GM04503 (cell line): ENCODE measurements at regions not wholly inside any gene's neighbourhood (a gene's known extent, or its start where the extent isn't known, plus 50 kb on each side); places are given as distances from the start of the nearest gene placed in this dataset.

Source experiments
- DNase-seq: peaks from one replicate; pipeline ENCODE4 v3.0.0-alpha.2; 2012; ENCODE audit warnings: low read depth

DNA sequence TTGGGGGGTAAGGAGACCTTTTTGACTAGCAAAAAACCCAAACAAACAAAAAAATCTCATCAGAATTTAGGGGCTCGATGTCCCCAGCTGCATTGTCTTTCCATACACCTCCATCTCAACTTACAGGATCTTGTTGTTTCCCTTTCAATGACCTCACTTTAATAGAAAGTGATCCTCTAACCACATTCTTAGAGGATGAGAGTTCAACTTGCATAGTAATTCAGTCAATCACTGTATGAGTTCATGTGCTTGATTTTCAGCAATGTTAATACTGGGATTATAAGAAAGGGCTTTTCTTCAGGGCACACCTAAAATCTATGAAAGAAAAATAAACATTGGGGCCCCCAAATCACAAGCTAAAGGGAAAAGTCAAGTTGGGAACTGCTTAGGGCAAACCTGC, 1512.0 kb downstream of the SLITRK1 start:
- DNase-seq: no peak

DNA sequence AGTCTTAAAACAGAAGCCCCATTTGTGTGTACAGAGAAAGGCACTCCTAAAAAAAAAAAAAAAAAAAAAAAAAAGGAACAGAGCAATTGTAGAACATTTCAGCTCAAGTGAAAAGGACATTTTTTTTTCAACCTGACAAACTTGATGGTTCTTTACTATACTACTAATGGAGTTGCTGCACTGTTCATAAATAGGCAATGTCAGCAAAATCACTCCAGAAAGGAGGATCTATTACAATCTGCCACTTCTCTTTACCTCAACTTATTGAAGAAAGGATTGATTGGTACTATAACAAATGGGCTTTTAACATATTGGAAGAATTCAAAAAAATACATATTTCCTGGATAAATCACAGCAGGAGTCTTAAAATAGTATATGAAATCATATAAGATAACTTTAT, 1517.7 kb downstream of the SLITRK1 start:
- DNase-seq: no peak

DNA sequence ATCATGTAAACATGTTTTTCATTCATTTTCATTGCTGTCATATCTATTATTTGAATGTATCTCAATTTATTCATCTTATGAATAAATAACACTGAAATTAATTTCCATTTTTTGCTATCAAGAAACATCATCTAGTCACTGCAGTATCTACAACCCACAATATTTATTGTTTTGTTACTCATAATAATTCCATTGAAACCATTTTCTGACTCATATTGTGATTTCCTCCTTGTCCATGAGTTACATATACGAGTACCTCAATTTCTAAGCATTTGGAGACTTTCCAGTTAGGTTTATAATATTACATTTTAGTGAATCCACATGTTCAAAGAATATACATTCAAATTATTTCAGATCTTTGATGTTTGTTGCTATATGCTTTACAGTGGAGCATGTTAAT, 1524.0 kb downstream of the SLITRK1 start:
- no peak for DNase-seq

DNA sequence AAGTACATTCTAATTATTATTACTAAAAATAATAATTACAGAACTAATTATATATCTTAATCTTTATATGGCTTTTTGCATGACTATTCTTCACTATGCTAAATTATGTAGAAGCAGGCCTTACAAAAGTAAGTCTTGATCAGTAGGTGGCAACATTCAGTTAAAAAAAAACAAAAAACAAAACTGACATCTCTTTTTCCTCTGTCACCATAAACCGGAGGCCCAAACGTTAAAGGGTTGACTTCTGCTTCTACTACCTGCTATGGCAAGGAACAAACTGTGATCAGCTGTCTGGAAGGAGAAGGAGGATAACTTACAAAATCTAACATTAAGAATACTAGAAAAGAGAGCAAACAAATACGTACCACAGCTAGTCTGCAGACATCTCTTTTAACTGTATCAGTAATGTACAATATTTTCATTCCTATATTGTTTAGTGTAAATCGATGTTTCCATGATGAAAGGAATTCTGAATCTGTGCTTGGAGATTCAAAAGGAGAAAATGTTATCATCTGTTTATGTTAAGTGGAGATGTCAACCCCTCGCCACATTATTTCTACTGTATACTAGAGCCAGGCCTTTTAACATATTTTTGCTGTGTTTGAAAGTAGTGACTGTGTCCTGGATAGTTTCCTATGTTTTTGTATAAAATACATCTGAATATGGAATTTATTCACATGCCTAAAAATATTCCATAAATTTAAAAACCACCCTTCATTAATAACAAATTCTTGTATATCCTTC, 1525.4 kb downstream of the SLITRK1 start:
- DNase-seq: no peak

DNA sequence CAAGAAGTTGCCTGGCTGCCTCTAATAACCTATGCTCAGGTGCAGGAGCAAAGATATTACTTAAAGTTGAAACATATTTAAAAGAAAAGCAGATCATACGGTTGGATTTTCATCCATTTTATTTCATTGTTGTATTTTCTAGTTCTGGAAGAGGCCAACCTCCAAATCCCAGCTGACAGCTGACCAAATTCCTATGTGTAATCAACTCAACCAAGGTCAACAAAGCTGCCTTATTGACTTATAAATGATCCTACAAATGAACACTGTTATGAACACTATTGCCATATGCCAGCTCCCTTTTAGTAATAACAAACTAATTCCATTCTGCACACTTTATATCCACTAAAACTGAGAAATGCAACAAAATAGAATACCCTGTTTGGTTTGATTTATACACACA, 1537.4 kb downstream of the SLITRK1 start:
- DNase-seq: no peak

DNA sequence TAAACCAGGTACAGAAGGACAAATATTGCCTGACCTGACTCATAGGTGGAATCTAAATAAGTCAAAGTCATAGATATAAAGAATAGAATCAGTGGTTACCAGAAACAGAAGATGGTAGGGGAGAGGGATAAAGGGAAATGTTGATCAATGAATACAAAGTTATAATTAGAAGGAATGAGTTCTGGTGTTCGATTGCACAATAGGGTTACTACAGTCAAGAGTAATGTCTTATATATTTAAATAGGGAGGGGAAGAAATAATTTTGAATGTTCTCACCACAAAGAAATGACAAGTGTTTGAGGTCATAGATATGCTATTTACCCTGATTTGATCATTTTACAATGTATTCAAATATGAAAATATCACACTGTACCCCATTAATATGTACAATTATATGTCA, 1541.2 kb downstream of the SLITRK1 start:
- no peak for DNase-seq

DNA sequence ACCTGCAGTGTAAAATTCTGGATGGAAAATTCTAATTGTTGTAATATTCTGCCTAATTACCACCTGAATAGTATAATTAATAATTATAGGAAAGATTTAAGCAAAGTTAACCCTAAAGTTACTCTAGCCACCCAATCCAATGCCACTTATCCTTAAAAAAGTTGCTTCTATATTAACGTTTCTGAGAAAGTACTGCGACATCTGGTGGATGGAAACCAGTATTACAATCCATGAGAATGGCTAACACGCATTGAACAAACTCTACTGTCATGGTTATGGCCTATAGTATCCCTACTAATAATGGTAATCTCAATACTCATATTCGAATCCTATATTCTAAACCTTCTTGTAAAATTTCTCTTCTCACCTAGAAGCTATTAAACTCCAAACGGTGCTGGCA, 1551.8 kb downstream of the SLITRK1 start:
- no peak for DNase-seq

DNA sequence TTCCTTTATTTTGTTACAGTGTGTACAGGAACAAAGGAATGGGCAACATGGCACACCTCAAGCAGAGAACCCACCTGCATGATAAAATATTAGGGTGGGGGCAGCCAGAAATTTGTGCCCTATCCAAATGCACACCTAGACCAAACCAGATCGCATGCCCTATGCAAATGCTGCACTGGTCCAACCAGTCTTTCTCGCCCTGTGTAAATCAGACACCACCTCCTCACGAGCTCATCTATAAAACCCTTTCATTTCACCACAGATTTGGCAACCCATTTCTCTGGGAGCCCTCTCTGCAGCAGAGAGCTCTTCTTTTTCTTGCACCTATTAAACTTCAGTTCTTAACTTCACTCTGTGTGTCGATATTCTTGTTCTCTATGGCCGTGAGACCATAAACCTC, 1559.2 kb downstream of the SLITRK1 start:
- DNase-seq: no peak

DNA sequence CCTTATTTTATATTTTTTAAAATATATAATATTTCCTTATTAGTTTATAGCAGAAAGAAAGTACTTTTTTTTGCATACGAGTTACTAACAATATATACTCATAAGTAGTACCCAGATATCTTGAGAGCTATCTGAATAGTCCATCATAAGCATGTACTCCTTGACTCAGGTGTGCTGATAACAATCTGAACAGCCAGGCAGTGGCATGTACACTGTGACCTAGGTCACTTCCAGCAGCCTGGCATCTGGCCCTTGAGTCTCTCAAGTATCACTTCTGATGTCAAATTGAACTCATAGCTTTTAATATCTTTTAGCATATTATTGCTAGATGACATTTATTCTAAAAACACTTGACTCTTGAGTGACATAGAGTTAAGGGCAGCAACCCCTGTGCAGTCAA, 1576.7 kb downstream of the SLITRK1 start:
- no peak for DNase-seq

DNA sequence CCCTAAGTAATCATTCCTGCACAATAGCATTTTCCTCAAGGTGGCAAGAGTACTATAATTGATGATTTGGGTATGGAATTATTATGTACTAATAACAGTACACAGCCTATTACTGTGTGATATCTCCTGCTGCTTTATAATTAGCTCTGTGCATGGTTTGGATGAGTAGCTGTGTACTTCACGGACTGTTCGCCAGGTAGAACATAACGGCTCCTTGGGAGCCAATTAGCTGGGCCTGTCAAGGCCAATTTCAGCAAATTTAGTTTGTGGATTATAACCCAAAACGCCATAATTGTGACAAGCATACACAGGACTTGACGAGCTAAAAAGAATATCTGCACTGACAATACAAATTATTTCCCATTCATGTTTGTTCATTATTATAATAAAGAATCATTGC, 1584.2 kb downstream of the SLITRK1 start:
- DNase-seq: no peak

DNA sequence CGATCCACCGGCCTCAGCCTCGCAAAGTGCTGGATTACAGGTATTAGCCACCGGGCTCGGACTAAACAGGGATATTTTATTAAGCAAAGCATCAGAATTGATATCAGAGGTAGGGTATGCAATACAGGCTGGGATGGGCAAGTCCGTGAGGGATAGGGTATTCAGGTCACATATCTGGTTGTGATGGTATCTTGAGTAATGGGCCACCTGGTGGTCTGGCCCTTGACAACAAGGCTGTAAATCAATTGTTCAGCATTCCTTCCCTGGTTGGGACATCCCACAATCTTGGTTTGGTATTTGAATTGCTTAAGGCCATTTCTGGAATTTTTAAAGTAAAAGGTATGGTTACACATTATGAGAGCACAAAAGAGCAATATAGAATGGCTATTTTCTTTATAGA, 1588.0 kb downstream of the SLITRK1 start:
- no peak for DNase-seq

DNA sequence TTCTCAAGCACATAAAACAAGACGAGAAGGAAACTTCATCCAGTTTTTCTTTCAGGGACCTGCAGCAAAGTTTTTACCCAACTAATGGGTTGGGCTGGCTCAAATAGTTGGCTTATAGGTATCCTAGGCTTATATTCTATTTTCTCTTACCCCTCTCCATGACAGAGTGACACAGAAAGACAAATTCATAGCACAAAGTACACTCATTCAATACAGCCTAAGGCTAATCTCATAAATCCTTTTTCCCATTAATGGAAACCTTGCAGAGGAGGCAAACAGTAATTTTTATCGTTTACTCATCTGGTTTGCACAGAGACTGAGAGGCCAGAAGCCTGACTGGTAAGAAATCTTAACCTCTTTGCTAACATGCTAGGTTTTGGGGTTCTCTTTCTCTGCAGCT, 1589.9 kb downstream of the SLITRK1 start:
- DNase-seq: no peak

DNA sequence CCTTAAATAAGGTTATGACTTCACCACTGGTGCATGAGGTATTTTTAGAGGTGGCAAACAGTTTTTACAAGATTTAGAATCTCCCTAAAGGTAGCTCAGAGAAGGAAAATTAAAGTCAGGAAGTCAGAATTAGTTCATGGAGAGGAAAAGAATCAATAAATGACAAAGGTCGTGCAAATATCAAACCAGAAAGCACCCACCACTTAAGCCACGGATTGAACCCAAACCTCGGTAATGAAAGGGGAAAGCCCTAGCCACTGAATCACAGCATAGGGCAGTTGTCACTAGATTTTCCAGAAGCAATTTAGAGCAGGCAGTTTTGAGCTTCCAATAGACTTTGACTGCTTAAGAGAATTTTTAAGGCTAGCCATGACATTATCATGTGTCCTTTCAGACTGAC, 1590.4 kb downstream of the SLITRK1 start:
- no peak for DNase-seq

DNA sequence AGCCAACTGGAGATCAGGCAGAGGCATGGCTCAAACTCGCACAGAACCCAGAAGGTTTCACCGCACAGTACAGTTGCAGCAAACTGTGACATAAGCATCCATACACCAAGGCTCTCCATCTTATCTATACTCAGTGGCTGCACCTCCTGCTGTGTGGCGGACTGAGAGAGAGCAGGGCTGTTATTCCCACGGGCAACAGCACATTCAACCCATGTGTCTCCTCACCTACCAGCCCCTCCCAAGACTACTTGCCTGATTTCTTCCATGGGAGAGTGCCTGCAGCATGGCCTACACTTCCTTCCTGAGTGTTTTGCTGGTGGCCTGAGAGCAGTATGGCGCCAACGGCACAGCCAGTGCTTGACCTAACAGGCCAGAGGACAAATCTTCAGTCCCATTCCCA, 1606.6 kb downstream of the SLITRK1 start:
- DNase-seq: no peak

DNA sequence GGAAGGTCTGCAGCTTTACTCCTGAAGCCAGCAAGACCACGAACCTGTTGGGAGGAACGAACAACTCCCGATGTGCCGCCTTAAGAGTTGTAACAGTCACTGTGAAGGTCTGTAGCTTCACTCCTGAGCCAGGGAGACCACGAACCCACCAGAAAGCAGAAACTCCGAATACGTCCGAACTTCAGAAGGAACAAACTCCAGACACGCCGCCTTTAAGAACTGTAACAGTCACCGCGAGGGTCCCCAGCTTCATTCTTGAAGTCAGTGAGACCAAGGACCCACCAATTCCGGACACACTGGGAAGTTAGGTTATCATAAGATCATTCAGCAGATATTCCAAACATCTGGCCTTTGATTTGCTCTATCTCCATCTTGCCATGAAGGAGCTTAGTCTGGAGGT, 1623.0 kb downstream of the SLITRK1 start:
- DNase-seq: no peak

DNA sequence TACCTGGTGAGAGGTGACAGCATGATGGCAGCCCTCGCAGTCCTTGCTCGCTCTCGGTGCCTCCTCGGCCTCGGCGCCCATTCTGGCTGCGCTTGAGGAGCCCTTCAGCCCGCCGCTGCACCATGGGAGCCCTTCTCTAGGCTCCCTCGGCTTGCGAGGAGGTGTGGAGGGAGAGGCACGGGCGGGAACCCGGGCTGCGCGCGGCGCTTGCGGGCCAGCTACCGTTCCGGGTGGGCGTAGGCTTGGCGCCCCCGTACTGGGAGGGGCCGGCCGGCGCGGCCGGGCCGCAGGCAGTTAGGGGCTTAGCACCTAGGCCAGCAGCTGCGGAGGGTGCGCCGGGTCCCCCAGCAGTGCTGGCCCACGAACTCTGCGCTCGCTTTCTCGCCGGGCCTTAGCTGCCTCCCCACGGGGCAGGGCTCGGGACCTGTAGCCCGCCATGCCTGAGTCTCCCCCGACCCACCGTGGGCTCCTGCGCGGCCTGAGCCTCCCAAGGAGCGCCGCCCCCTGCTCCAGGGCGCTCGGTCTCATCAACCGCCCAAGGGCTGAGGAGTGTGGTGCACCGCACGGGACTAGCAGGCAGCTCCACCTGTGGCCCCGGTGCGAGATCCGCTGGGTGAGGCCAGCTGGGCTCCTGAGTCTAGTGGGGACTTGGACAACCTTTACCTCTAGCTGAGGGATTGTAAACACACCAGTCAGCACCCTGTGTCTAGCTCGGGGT, 1624.3 kb downstream of the SLITRK1 start:
- DNase-seq: no peak

DNA sequence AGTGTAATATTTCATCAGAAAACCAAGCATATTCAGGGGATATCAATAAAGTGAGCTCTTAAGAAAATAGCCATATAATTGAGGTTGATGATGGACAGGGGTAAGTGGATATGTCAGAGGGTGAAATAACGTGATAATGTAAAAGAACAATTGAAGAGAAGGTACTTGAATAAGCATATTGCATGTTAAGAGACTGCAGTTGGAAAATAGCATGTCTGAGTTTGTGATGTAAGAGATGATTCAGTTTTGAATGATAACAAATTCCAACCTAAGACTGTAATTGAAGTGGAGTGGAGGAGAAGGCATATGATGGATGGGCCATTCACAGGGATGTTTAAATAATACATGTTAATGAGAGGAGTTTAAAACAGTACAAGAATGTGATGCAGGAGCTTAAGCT, 1633.5 kb downstream of the SLITRK1 start:
- DNase-seq: no peak

DNA sequence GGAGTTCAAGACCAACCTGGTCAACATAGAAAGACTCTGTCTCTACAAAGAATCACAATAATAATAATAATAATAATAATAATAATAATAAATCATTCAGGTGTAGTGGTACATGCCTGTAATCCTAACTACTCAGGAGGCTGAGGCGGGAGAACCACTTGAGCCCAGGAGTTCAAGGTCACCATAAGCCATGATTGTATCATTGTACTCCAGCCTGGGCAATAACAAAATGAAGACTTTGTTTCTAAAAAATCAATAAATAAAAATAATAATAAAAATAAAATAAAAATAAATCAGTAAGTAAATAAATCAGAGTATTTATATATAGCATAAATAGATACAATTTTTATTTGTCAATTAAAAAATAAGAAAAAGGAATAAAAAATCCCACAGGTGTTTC, 1636.4 kb downstream of the SLITRK1 start:
- DNase-seq: no peak

DNA sequence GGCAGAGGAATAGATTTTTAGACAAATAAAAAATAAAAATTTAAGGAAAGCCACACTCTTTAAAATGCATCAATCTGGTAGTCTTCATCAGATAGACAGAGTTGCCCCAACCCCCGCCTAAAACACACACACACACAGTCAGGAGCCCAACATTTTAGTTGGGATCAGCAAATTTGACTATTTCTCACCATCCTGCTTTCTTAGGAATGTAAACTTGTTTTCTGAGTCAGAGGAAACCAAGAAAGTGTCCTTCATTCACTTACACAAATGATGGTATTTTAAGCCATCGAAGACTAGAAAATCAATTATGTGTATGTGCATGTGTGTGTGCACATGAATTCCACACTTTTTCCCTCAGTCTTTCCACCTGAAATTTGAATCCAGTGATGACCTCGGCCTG, 1657.5 kb downstream of the SLITRK1 start:
- DNase-seq: no peak

DNA sequence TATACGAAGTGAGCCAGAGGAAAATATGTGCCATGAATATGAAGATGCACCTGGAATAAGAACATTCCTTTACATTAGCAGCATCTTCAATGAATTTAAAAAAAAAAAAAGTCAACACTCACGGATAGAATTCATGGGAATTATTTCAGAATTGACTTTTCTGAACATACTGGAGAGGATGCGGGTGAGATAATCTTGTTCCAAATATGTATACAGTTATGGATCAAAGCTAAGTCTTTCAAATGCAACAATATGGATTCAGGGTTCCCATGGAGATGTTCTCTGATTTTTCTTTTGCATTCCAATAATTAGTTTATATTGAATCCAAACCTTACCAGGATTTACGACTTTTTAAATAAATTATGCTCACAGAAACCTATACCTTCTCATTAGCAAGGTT, 1660.7 kb downstream of the SLITRK1 start:
- DNase-seq: no peak

DNA sequence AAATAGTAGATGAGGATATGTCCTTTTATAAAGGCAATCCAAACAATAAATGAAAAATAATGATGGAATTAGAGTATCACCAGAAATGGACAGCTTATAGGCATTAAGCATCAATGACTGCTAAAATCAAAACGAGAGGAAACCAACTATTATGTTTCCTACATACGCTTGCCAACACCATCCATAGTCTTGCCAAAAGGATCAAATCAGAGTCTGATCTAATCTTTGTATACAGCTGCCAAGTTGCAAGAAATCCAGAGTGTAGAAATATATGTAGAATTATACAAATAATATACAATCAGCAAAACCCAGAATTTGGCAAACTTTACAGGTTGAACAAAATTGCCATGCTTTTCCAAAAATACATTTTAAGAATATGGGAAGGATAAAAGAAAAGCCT, 1661.6 kb downstream of the SLITRK1 start:
- no peak for DNase-seq

DNA sequence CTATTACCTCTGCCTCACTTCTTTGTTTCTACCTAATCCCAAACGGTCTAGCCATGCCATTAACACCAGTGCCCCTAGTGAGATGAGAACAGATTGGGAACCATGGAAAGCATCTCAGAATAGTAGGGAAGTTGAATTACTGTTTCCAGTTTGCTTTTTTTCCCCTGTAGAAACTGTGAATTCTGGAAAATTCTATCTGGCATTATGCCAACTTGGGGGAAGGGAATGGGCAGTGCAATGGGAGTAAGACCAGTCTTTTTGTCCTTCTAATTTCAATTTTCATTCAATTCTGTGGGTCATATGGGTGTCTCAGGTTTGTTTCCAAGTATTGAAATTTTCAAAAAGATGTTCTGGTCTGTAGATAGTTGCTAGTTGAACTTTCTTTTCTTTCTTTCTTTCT, 1666.1 kb downstream of the SLITRK1 start:
- no peak for DNase-seq

DNA sequence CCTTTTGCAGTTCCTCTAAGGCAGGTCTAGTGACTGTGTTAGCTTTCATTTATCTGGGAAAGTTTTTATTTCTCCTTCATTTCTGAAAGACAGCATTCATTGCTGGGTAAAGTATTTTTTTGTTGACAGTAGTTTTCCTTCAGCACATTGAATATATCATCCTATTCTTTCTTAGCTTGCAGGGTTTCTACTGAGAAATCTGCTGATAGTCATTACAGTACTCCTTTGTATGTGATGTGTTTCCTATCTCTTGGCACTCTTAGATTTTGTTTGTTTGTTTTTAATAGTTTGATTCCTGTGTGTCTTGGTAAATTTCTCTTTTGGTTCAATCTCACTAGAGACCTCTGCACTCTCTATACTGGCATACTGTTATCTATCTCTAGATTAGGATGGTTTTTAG, 1667.9 kb downstream of the SLITRK1 start:
- DNase-seq: no peak

DNA sequence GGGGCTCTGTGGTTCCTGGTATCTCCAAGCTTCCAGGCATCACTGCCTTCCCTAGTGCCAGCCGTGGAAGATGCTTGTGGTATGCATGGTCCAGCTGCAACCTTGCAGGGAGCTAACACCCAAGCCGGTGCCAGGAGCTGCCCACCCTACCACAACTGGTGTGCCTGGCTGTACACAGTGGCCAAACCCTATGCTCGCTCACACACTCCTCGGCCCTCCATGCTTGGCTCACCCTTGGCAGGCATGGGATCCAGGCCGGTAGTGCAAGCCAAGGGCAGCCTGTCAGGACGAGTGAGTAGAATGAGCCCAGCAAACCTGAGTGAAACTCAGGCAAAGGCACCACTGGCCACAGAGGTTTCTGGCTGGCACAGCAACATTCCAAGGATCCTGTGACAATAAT, 1676.0 kb downstream of the SLITRK1 start:
- DNase-seq: no peak
